A549 (cell line): ENCODE measurements at regions not wholly inside any gene's neighbourhood (a gene's known extent, or its start where the extent isn't known, plus 50 kb on each side); places are given as distances from the start of the nearest gene placed in this dataset.

Experiments
- ATAC-seq, 2 experiments: fragments of 200-7000 bp in 1 of 2; fragments of >200 bp in 1 of 2; cut with Nextera tagmentation in 1 of 2; cut with Tn5 transposase in 1 of 2; 3 replicates each; pipeline versions ENCODE4 v1.8.0 to v1.9.1; 2018 to 2020; ENCODE audit warnings: mild to moderate bottlenecking in 1 of 2, moderate library complexity in 1 of 2
- CTCF ChIA-PET: fragments of 300-600 bp; sonication (Branson Sonifier 250); formaldehyde crosslinking; extraction: SDS; loops from one replicate; lab custom pipeline; 2021; ENCODE audit warnings: antibody characterized with exemption, inconsistent platforms; lab: Yijun Ruan, JAX
- POLR2A ChIA-PET: fragments of 350-600 bp; formaldehyde crosslinking; extraction: SDS; loops from one replicate; lab custom pipeline; 2021; ENCODE audit warnings: antibody characterized with exemption, inconsistent platforms; lab: Yijun Ruan, JAX
- DNase-seq, 2 experiments: peaks; one replicate each; pipeline versions ENCODE4 v3.0.0 to v3.0.0-alpha.2; 2011 to 2016; ENCODE audit warnings: low read depth in 1 of 2, low spot score in 1 of 2
- FAIRE-seq: peaks from 2 replicates; lab custom pipeline; 2011; peaks lifted over from hg19 to GRCh38; lab: Jason Lieb, UNC
- H3K27ac ChIP-seq, 2 experiments: fragments of >200 bp; sonication (Bioruptor Twin); formaldehyde crosslinking; 3 replicates each; pipeline ENCODE4 v1.5.1; 2016 to 2017
- H3K4me1 ChIP-seq: fragments of >200 bp; sonication (Bioruptor Twin); formaldehyde crosslinking; 3 replicates; pipeline ENCODE4 v1.6.1; 2016
- H3K4me2 ChIP-seq: fragments of >200 bp; sonication (Bioruptor Twin); formaldehyde crosslinking; 3 replicates; pipeline ENCODE4 v1.6.1; 2016
- H3K4me3 ChIP-seq: fragments of >200 bp; sonication (Bioruptor Twin); formaldehyde crosslinking; 3 replicates; pipeline ENCODE4 v1.5.1; 2016
- H3K9me3 ChIP-seq: fragments of >200 bp; sonication (Bioruptor Twin); formaldehyde crosslinking; 3 replicates; pipeline ENCODE4 v1.6.1; 2016
- BCL3 ChIP-seq: fragments of >200 bp; sonication (Bioruptor Twin); formaldehyde crosslinking; IDR thresholded peaks from 3 replicates; pipeline ENCODE4 v1.6.1; 2016
- CBX2 ChIP-seq: fragments of 200-600 bp; sonication (generic); IDR thresholded peaks from 2 replicates; pipeline ENCODE4 v1.6.1; 2016; ENCODE audit warnings: low read depth, mild to moderate bottlenecking, borderline replicate concordance
- CBX8 ChIP-seq: fragments of 200-600 bp; sonication (generic); IDR thresholded peaks from 2 replicates; pipeline ENCODE4 v1.6.1; 2016
- CHD2 ChIP-seq: fragments of 150-350 bp; IDR thresholded peaks from 2 replicates; pipeline ENCODE4 v1.6.1; 2014; ENCODE audit warnings: low read length; ENCODE audit not compliant: partially characterized antibody
- CTCF ChIP-seq: fragments of >200 bp; sonication (Bioruptor Twin); formaldehyde crosslinking; IDR thresholded peaks from 3 replicates; pipeline ENCODE4 v1.5.1; 2016
- E2F6 ChIP-seq: IDR thresholded peaks from 2 replicates; pipeline ENCODE4 v1.6.1; 2012; ENCODE audit warnings: low read depth, borderline replicate concordance
- ELK1 ChIP-seq: fragments of 150-350 bp; IDR thresholded peaks from 2 replicates; pipeline ENCODE4 v1.6.1; 2014; ENCODE audit warnings: low read depth, mild to moderate bottlenecking, low read length
- EP300 ChIP-seq, 2 experiments: fragments of >200 bp; sonication (Bioruptor Twin); formaldehyde crosslinking; IDR thresholded peaks; 2 replicates in 1 of 2; 3 replicates in 1 of 2; pipeline ENCODE4 v1.6.1; 2016 to 2017
- ESRRA ChIP-seq: fragments of 150-350 bp; IDR thresholded peaks from 2 replicates; pipeline ENCODE4 v1.6.1; 2014; ENCODE audit warnings: mild to moderate bottlenecking, low read length, borderline replicate concordance
- HDAC2 ChIP-seq: fragments of 200-600 bp; sonication (generic); IDR thresholded peaks from 2 replicates; pipeline ENCODE4 v1.6.1; 2016
- HMGXB4 ChIP-seq: fragments of 250-450 bp; sonication (Bioruptor Pico); IDR thresholded peaks from 2 replicates; pipeline ENCODE4 v1.5.0; 2021; ENCODE audit warnings: mild to moderate bottlenecking, moderate library complexity, borderline replicate concordance
- HOXB13 ChIP-seq: fragments of 250-450 bp; sonication (Bioruptor Pico); IDR thresholded peaks from 2 replicates; pipeline ENCODE4 v1.5.0; 2020; ENCODE audit warnings: low read depth, mild to moderate bottlenecking, moderate library complexity
- HOXB5 ChIP-seq: fragments of 250-450 bp; sonication (Bioruptor Pico); IDR thresholded peaks from 2 replicates; pipeline ENCODE4 v1.5.0; 2020; ENCODE audit warnings: mild to moderate bottlenecking, moderate library complexity
- JUNB ChIP-seq: fragments of >200 bp; sonication (Bioruptor Twin); formaldehyde crosslinking; IDR thresholded peaks from 2 replicates; pipeline ENCODE4 v1.6.1; 2016
- MAFK ChIP-seq: fragments of 450-650 bp; IDR thresholded peaks from 2 replicates; pipeline ENCODE4 v1.6.1; 2014; ENCODE audit not compliant: partially characterized antibody
- PBX3 ChIP-seq: IDR thresholded peaks from 2 replicates; pipeline ENCODE4 v1.6.1; 2012
- RAD21 ChIP-seq, 2 experiments: fragments of >200 bp in 1 of 2; sonication (Bioruptor Twin) in 1 of 2; formaldehyde crosslinking in 1 of 2; IDR thresholded peaks in 1 of 2; conservative IDR thresholded peaks in 1 of 2; 2 replicates in 1 of 2; 3 replicates in 1 of 2; pipeline ENCODE4 v1.6.1; 2012 to 2018; ENCODE audit warnings: inconsistent platforms in 1 of 2
- RARB ChIP-seq: fragments of 250-450 bp; sonication (Bioruptor Pico); IDR thresholded peaks from 2 replicates; pipeline ENCODE4 v1.8.0; 2021; ENCODE audit warnings: mild to moderate bottlenecking, moderate library complexity
- REST ChIP-seq: fragments of 200-600 bp; sonication (generic); IDR thresholded peaks from 2 replicates; pipeline ENCODE4 v1.6.1; 2016; ENCODE audit warnings: antibody characterized with exemption, mild to moderate bottlenecking, moderate library complexity
- RNF2 ChIP-seq: fragments of 200-600 bp; sonication (generic); IDR thresholded peaks from 2 replicates; pipeline ENCODE4 v1.6.1; 2016; ENCODE audit warnings: low read depth, mild to moderate bottlenecking, antibody characterized with exemption, moderate library complexity, borderline replicate concordance
- SMC3 ChIP-seq: fragments of >200 bp; sonication (Bioruptor Twin); formaldehyde crosslinking; IDR thresholded peaks from 3 replicates; pipeline ENCODE4 v1.6.1; 2018; ENCODE audit warnings: inconsistent platforms
- SREBF2 ChIP-seq: fragments of 450-650 bp; IDR thresholded peaks from 2 replicates; pipeline ENCODE4 v1.6.1; 2014; ENCODE audit warnings: mild to moderate bottlenecking, moderate library complexity
- TFCP2L1 ChIP-seq: fragments of 250-450 bp; sonication (Bioruptor Pico); IDR thresholded peaks from 2 replicates; pipeline ENCODE4 v1.5.0; 2021; ENCODE audit warnings: mild to moderate bottlenecking
- ZSCAN20 ChIP-seq: fragments of 250-450 bp; sonication (Bioruptor Pico); IDR thresholded peaks from 2 replicates; pipeline ENCODE4 v1.8.0; 2022; ENCODE audit warnings: mild to moderate bottlenecking, moderate library complexity
- WGBS: methylation state at CpG from one replicate; pipeline ENCODE4 v1.1.6; 2017; ENCODE audit errors: missing lambda C conversion rate; 5-methylcytosine and 5-hydroxymethylcytosine counted together

GRCh38 chr6:117025310-117025709 is 148.3 kb downstream of the RFX6 start:
- no peak overlapping the region for H3K4me2 ChIP-seq
- no peak overlapping the region for H3K4me3 ChIP-seq
- H3K4me1 ChIP-seq, result no peaks in the 10 kb centered on the region
- no peak overlapping the region for H3K27ac ChIP-seq
- ATAC-seq (no peak), FAIRE-seq (no peak), DNase-seq (no peak)
- TF ChIP-seq E2F6 (no peak), SMC3 (no peak), CHD2 (no peak), ESRRA (no peak), HOXB13 (CRISPR knock-in tag) (no peak), MAFK (no peak), ZSCAN20 (CRISPR knock-in tag) (no peak), EP300 (IDR thresholded peaks at IDR 0.05) (no peak), REST (no peak), CBX8 (no peak), CTCF (no peak), HOXB5 (CRISPR knock-in tag) (no peak), JUNB (no peak)
- 3% methylated on average over 5 of the region's 5 CpGs for WGBS
- POLR2A ChIA-PET, result no interaction called here
- H3K9me3 ChIP-seq, result no peaks in the 10 kb centered on the region
- CTCF ChIA-PET, result no interaction called here

GRCh38 chr6:117028256-117028655 is 151.2 kb downstream of the RFX6 start:
- FAIRE-seq (no peak), ATAC-seq (no peak), DNase-seq (no peak)
- H3K9me3 ChIP-seq, result no peaks in the 10 kb centered on the region
- 0% methylated on average over 1 of the region's 1 CpG for WGBS
- ChIA-PET POLR2A (no interaction called here), CTCF (no interaction called here)
- no peak for TF ChIP-seq TFCP2L1 (CRISPR knock-in tag)
- TF ChIP-seq RARB, result no peak
- TF ChIP-seq SREBF2, result no peak
- no peak for TF ChIP-seq RAD21 (conservative IDR thresholded peaks at IDR 0.05 in 1 of 2, IDR thresholded peaks at IDR 0.05 in 1 of 2)
- TF ChIP-seq BCL3, result no peak
- no peak overlapping the region for H3K4me2 ChIP-seq
- H3K4me3 ChIP-seq, result no peak overlapping the region
- no peak overlapping the region for H3K27ac ChIP-seq
- no peaks in the 10 kb centered on the region for H3K4me1 ChIP-seq

- ATAC-seq (no peak), FAIRE-seq (no peak), DNase-seq (no peak)
- no peaks in the 10 kb centered on the region for H3K4me1 ChIP-seq
- no peak overlapping the region for H3K27ac ChIP-seq
- POLR2A ChIA-PET, result no interaction called here
- CTCF ChIA-PET, result no interaction called here
- no peak overlapping the region for H3K4me3 ChIP-seq
- H3K9me3 ChIP-seq, result no peaks in the 10 kb centered on the region
- 0% methylated on average over 2 of the region's 2 CpGs for whole genome bisulfite sequencing
- no peak overlapping the region for H3K4me2 ChIP-seq
- TF ChIP-seq HMGXB4 (CRISPR knock-in tag) (no peak), TFCP2L1 (CRISPR knock-in tag) (no peak), EP300 (IDR thresholded peaks at IDR 0.05) (no peak), CBX2 (no peak), RNF2 (no peak), PBX3 (no peak), HDAC2 (no peak), ELK1 (no peak)
These were observed 157.5 kb downstream of the RFX6 start for GRCh38 chr6:117034547-117034946.
